ENCODE measurements at regions not wholly inside any gene's neighbourhood (a gene's known extent, or its start where the extent isn't known, plus 50 kb on each side); places are given as distances from the start of the nearest gene placed in this dataset.

- DNase-seq (no peak), ATAC-seq (no peak)
- Mint-ChIP-seq H3K4me1 (ENCODE audit: low read depth) (no peaks in the 10 kb centered on the region), H3K9me3 (ENCODE audit: insufficient read depth) (no peaks in the 10 kb centered on the region), H3K27ac (no peak overlapping the region), H3K4me3 (no peak overlapping the region), H3K27me3 (ENCODE audit: low read depth) (no peaks in the 10 kb centered on the region), H3K36me3 (ENCODE audit: low read depth) (no peaks in the 10 kb centered on the region)
- ChIA-PET CTCF (no interaction called here), POLR2A (no interaction called here)
These were observed 67.6 kb upstream of the CTSO start for GRCh38 chr4:156021298-156021697.

GRCh38 chr4:156019246-156019645 lies 65.6 kb upstream of the CTSO start:
- DNase-seq (no peak), ATAC-seq (no peak)
- H3K4me3 Mint-ChIP-seq: no peak overlapping the region
- POLR2A ChIA-PET: no interaction called here
- H3K36me3 Mint-ChIP-seq (ENCODE audit: low read depth): no peaks in the 10 kb centered on the region
- H3K27me3 Mint-ChIP-seq (ENCODE audit: low read depth): no peaks in the 10 kb centered on the region
- H3K9me3 Mint-ChIP-seq (ENCODE audit: insufficient read depth): no peaks in the 10 kb centered on the region
- CTCF ChIA-PET: no interaction called here
- no peaks in the 10 kb centered on the region for H3K4me1 Mint-ChIP-seq (ENCODE audit: low read depth)
- no peak overlapping the region for H3K27ac Mint-ChIP-seq

GRCh38 chr4:156018383-156018782 lies 64.7 kb upstream of the CTSO start:
- Mint-ChIP-seq H3K27me3 (ENCODE audit: low read depth) (no peaks in the 10 kb centered on the region), H3K4me3 (no peak overlapping the region), H3K36me3 (ENCODE audit: low read depth) (no peaks in the 10 kb centered on the region), H3K9me3 (ENCODE audit: insufficient read depth) (no peaks in the 10 kb centered on the region), H3K27ac (no peak overlapping the region), H3K4me1 (ENCODE audit: low read depth) (no peaks in the 10 kb centered on the region)
- ChIA-PET CTCF (no interaction called here), POLR2A (no interaction called here)
- ATAC-seq: no peak
- no peak for DNase-seq

GRCh38 chr4:156015781-156016180 lies 62.1 kb upstream of the CTSO start:
- ATAC-seq: no peak

GRCh38 chr4:156006192-156006591 lies 52.5 kb upstream of the CTSO start:
- ChIA-PET POLR2A (no interaction called here), CTCF (interaction anchor here (0.5 kb wide), 1 partner anchor 909 kb away, joined by 3 read pairs; no protein-coding TSS in a partner anchor)
- Mint-ChIP-seq H3K4me3 (no peak overlapping the region), H3K36me3 (ENCODE audit: low read depth) (no peaks in the 10 kb centered on the region), H3K27me3 (ENCODE audit: low read depth) (no peaks in the 10 kb centered on the region), H3K4me1 (ENCODE audit: low read depth) (no peaks in the 10 kb centered on the region), H3K9me3 (ENCODE audit: insufficient read depth) (no peaks in the 10 kb centered on the region), H3K27ac (no peak overlapping the region)
- no peak for DNase-seq
- no peak for ATAC-seq

More at GRCh38 chr4:156015781-156016180, 62.1 kb upstream of the CTSO start:
- H3K9me3 Mint-ChIP-seq (ENCODE audit: insufficient read depth): no peaks in the 10 kb centered on the region
- ChIA-PET POLR2A (no interaction called here), CTCF (no interaction called here)
- H3K27me3 Mint-ChIP-seq (ENCODE audit: low read depth): no peaks in the 10 kb centered on the region
- DNase-seq: no peak
- no peaks in the 10 kb centered on the region for H3K4me1 Mint-ChIP-seq (ENCODE audit: low read depth)
- no peak overlapping the region for H3K4me3 Mint-ChIP-seq
- no peaks in the 10 kb centered on the region for H3K36me3 Mint-ChIP-seq (ENCODE audit: low read depth)
- no peak overlapping the region for H3K27ac Mint-ChIP-seq
